GM12892 (cell line): ENCODE measurements at regions not wholly inside any gene's neighbourhood (a gene's known extent, or its start where the extent isn't known, plus 50 kb on each side); places are given as distances from the start of the nearest gene placed in this dataset.

Experiments
- DNase-seq: peaks from one replicate; pipeline ENCODE4 v3.0.0; 2011; ENCODE audit not compliant: insufficient read length
- FAIRE-seq: peaks from 2 replicates; lab custom pipeline; 2011; peaks lifted over from hg19 to GRCh38; lab: Jason Lieb, UNC
- POLR2A ChIP-seq: IDR thresholded peaks from 2 replicates; pipeline ENCODE4 v1.6.1; 2011; ENCODE audit warnings: low read depth, low read length, control low read depth
- POLR2AphosphoS5 ChIP-seq: IDR thresholded peaks from 2 replicates; pipeline ENCODE4 v1.6.1; 2011; ENCODE audit warnings: low read depth, low read length, control low read depth
- TAF1 ChIP-seq: IDR thresholded peaks from 2 replicates; pipeline ENCODE4 v1.6.1; 2011; ENCODE audit warnings: low read depth, mild to moderate bottlenecking, control low read depth, low read length, borderline replicate concordance

DNA sequence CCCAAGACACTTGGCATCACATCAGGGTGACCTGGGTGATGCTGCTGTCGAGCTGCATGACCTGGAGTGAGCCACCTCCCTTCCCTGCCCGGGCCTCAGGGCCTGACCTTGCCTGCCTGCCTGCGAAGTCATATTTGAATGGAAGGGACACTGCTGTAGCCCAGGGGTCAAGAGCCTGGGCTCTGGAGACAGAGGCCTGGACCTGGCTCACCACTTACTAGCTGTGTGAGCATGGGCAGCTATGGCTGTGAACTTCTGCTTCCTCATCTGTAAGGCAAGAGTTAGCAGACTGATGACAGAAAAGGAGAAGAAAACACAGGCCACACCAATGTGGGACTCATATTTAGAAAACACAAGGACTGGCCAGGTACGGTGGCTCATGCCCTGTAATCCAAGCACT, 118.7 kb downstream of the ZFP36L2 start:
- DNase-seq (no peak), FAIRE-seq (no peak)
- TF ChIP-seq POLR2AphosphoS5 (no peak), POLR2A (no peak), TAF1 (no peak)

DNA sequence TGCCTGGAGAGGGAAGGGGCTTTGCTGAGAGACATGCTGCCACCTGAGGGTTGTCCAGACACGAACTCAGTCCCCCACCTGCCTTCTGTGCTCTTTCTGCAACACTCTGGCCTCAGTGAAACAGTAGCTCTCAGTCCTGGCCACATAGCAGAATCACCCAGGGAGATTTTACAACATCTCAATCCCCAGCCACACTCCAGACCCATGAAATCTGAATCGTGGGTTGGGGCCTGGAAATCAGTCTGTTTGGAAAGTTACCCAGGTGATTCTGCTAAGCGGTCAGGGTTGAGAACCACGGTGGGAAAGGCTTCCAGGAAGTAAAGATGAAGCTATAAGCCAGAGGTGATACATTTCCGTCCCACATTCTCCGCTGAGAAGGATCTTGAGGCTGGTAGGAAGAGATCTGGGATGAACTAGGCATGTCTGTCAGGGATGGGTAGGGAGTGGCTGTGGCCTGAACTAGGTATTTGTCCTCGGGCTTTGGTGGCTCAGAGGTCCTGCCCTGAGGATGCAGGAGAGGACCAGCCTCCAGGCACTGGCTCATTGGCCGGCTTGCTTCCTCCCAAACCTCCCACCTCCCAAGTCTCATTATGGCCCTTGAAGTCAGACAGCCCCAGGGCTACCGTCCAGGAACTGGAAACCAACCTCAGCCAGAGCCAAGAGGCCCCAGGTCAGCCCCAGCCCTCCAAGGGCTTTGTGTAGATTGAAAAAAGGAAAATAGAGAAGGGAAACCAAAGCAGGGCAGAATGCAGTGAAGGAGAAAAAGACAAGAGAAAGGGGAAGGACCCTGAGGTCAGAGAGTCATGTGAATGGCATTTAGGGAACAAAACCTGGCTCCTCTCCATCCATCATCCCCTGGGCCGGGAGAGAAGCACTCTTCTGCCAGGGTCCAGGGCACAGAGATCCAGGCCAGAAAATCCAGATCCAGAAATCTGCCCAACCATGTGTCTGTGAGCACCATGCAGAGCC, 119.6 kb downstream of the ZFP36L2 start:
- FAIRE-seq: peak; percentile 14
- DNase-seq: no peak
- TF ChIP-seq POLR2A (no peak), POLR2AphosphoS5 (no peak), TAF1 (no peak)

DNA sequence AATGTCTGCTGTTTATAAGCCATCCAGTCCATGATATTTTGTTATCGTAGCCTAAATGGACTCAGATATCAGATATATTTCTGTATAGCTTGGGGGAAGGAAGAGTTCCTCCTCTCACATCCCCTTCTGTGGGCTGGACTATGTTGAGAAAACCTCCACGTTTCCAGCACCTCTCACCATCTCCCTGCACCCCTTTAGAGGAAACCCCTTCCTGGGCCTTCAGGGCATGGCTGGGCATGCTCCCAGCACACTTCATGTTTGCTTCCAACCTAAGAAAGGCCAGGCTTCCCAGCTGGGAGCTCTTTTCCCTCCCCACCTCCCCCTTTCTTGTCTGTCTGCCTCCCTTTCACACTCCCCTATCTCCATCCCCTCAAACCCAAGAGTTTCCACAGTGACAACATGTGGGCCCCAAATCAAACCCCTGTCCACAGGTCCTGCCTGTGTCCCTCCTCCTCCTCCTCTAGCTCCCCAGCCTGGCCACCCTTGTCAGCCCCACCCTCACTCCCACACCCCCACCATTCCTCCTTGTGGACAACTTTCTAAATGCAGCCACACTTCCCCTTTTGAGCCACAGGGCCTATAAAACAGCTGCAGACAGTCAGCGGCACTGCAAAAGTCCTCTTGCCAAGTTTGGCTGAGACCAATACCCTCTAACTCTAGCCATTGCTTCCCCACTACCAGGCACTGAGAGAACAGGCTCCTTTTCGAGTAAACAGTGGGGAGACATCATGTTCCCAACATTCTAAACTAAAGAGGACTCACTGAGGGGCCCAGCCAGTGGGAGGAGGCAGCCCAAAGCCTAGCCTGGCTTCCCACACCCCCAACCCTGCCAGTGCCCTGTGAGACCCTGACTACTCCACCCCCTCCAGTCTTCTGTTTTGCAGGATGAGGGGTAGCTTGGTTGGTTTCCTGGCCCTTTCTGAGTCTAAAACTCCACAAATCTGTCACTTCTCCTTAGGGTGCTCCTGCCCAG, 120.5 kb downstream of the ZFP36L2 start:
- no peak for DNase-seq
- FAIRE-seq: peak; percentile 72
- TF ChIP-seq TAF1 (no peak), POLR2A (no peak), POLR2AphosphoS5 (no peak)

DNA sequence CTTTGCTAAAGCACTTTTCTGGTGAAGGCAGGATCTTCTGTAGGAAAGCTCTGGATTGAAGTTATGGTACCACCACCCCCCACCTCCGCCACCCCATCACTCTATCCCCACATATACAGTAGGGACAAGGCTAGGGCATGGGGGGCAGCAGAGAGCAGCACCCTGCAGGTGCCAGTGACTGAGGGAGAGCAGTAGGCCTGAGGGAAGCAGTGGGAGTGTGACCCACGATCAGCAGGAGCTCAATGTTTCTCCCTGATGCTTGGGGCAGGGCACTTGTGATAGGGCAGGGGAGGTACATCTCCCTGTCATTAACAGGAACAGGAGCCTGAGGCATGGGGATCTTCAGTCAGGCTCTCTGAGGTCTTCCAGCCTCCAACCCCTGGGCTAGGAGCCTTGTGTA, 121.6 kb downstream of the ZFP36L2 start:
- DNase-seq (no peak), FAIRE-seq (no peak)
- no peak for TF ChIP-seq POLR2AphosphoS5
- no peak for TF ChIP-seq TAF1
- TF ChIP-seq POLR2A: no peak

DNA sequence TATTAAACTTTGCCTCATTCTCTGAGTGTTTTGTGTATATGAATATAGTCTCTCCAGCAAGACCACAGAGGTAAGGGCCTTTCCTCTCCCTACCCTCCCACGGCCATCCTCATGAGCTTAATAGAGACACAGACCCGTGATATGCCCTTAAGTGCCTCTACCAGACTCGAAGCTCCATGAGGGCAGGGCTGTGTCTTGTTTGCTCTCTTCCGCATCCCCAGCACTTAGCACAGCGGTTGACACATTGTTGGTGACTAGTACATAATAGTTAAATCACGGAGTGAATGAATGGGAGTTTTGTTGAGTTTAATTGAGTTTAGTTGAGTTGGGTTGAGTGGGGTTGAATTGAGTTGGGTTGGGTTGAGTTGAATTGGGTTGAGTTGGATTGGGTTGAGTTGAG, 122.3 kb downstream of the ZFP36L2 start:
- TF ChIP-seq POLR2AphosphoS5 (no peak), POLR2A (no peak)
- DNase-seq: no peak
- FAIRE-seq: no peak

DNA sequence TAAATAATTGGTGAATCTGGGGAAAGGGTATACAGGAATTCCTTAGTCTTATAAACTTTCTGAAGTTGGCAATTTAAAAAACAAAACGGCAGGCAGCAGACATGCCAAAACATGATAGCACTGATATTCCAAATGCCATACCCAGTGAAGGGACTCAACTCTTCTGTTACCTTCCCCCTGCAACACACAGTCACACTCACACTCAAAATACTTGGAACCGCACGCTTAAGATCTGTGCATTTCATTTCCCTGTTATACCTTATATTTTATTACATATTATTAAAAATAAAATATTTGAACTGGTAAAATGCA, 123.4 kb downstream of the ZFP36L2 start:
- TF ChIP-seq POLR2AphosphoS5: no peak
- TF ChIP-seq POLR2A: no peak
- TF ChIP-seq TAF1: no peak
- DNase-seq (no peak), FAIRE-seq (no peak)

DNA sequence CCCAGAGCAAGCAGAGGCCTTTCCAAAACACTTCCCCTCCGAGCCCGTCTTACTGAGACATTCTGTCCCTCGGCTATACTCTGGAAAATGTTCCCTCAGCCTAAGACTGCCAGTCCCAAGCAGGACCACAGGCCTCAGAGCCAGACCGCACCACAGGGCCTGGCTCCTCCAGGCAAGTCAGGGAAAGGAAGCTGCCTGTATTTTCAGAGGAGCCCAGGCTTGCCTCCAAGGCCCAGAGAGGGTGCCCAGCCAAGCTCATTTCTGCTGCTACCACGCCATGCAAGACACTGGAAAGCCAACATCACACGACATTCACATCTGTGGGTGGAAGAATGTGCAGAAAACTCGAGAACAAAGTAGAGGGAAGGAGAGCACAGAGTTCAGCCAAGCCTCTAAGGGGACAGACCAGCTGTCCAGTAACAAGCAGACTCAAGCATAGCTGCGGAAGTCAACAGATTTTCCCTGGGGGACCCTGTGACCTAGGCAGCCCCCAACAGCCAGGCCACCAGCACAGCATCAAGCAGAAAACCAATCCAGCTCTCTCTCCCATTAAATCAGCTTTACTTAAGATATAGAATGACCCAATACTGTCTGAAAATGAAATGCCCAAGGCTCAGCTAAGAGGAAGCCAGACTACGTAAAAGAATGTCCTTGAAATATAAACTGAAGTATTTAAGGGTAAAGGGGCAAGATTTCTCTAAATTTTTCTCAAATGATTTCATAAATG, 123.9 kb downstream of the ZFP36L2 start:
- DNase-seq: no peak
- TF ChIP-seq POLR2A: no peak
- TF ChIP-seq TAF1: no peak
- TF ChIP-seq POLR2AphosphoS5: no peak
- no peak for FAIRE-seq

DNA sequence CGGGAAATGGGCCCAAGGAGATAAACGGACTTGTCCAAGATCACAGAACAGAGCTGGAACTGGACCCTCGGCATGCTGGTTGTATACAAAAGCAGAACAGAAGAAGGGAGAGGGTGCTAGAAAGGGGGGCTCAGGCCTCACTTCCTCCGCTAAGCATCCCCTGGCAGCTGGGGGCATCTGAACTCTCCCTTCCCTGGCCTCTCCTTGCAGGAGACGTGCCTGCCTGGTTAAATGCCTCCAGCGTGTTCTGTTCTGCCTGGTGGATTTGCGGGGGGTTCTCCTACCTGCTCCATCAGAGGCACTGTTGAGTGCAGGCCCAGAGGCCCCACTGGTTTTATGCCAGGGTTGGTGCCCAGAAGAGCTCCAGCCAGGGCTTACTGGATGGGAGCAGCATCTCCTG, 124.7 kb downstream of the ZFP36L2 start:
- DNase-seq (no peak), FAIRE-seq (no peak)
- TF ChIP-seq POLR2A (no peak), TAF1 (no peak), POLR2AphosphoS5 (no peak)

DNA sequence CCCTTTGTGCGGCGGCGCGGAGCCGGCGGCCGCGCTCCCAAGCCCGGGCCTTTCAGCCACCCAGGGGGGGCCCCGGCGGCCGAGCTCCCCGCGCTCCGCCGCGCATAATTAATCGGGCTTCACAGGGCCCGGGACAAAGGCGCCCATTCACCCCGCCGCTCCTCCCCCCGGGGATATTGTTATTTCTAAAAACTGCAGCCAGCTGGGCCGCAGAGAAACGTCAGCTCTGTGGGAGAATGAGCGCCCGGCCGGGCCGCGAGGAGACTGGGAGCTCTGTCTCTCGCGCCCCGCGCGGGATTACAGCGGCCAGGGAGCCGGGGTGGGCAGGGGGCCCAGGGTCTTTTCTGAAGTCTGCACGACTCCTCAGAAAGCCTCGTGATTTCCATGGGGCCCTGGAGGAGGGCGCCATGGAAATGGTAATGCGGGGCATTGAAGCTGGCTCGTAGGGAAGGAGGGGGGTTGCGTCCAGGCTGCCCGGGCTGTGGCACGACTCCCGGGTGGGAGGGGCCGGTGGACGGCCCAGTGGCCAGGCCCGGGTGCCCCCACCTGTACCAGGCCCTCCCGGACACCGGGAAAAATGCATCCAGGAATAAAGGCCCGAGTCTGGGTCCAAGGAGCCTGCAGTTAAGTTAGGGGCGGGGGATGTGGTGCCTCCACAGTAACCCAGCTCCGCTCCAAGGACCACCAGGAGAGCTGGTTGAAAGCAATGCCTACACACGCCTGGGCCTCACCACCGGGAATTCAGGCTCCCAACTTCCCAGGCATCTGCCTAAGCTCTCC, 125.3 kb downstream of the ZFP36L2 start:
- no peak for TF ChIP-seq POLR2A
- TF ChIP-seq POLR2AphosphoS5: no peak
- no peak for TF ChIP-seq TAF1
- FAIRE-seq (no peak), DNase-seq (no peak)

DNA sequence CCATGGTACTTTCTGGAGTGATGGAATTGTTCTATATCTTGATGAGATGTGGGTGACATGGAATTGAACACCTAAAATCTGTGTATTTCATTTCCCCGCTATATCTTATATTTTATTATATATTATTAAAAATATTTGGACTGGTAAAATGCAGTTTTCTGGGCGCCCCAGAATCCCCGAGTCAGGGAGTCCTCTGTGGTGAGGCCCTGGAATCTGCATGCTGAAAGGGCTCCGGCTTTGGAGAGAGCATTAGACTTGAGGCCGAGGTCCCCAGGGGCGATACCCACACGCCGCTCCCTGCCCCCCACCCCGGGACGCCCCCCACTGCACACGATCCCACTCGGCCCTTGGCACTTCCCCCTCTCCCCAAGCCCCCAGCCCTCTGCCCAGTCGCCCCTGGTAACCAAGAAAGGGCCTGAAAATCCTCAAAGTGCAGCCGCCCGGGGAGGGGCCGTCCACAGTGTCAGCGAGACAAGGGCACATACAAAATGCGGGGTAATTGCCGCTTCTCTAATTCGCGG, 126.0 kb downstream of the ZFP36L2 start:
- no peak for TF ChIP-seq POLR2AphosphoS5
- no peak for TF ChIP-seq TAF1
- TF ChIP-seq POLR2A: no peak
- FAIRE-seq (no peak), DNase-seq (no peak)
